ENCODE measurements at regions not wholly inside any gene's neighbourhood (a gene's known extent, or its start where the extent isn't known, plus 50 kb on each side); places are given as distances from the start of the nearest gene placed in this dataset.
"Not testable (repeated sequence)": the region's sequence is repeated elsewhere in the genome, so short reads cannot be mapped to it uniquely, and the experiment has no call there.

DNA sequence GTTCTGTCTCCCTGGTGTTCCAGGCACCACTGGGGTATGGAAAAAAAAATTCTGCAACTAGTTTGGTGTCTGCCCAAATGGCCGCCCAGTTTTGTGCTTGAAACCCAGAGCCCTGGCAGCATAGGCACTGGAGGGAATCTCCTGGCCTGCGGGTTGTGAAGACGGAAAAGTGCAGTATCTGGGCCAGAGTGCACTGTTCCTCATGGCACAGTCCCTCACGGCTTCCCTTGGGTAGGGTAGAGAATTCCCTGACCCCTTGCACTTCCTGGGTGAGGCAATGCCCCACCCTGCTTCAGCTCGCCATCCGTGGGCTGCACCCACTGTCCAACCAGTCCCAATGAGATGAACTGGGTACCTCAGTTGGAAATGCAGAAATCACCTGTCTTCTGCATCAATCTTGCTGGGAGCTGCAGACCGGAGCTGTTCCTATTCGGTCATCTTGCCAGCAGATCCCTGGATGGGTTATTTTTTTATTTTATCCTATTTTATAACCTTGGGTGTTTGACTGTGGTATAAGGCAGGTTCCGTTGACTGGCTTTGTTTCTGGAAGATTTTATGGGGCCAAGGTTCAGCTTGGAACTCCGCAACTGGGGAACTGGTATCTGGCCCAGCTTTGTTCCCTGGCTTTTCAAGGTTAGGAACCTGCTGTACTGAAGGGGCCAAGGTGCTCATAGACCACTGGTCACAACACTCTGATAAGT, 59.5 kb upstream of the IRAK1BP1 start:
- not testable (repeated sequence) for DNase-seq (ENCODE audit: low spot score)

DNA sequence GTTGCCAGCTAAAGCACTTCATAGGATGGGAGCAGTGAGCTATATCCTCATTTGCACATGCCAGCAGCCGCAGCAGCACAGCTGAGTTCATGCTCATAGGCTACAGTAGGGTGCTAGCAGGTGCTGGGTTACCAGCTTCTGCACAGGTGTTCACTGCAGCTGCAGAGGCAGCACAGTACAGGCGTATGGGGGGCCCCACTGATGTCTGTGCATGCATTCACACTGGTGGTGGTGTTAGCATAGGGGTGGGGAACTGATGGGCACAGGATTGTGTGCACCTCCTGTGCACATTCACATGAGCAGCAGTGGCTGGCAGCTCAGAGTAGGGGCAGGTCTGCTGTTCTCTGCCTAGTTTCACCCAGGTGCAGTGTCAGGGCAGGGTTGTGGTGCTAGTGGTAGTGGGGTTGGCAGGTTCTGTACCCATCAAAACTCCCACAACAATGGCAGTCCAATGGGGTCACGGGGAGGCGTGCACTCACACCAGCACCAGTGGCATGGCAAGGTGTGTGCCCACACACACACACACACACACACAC, 58.9 kb upstream of the IRAK1BP1 start:
- no peak for DNase-seq (ENCODE audit: low spot score)

DNA sequence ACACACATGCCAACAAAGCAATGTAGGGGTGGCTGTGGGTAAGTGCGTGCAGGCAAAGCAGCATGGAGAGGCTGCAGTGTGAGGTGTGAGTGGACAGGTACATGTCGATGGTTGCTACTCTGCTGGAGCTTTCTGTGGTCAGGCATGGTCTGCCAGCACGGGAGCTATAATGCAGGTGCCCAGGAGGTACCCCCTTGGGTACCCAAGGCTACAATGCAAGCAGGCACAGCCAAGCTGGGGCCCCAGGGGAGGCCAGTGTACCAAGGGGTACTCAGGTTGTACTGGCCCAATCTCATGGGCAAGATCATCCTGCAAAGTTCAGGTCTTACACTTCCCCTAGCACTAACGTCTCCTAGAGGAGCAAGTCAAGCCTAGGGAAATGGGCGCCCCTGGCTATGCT, 58.4 kb upstream of the IRAK1BP1 start:
- DNase-seq (ENCODE audit: low spot score): no peak

DNA sequence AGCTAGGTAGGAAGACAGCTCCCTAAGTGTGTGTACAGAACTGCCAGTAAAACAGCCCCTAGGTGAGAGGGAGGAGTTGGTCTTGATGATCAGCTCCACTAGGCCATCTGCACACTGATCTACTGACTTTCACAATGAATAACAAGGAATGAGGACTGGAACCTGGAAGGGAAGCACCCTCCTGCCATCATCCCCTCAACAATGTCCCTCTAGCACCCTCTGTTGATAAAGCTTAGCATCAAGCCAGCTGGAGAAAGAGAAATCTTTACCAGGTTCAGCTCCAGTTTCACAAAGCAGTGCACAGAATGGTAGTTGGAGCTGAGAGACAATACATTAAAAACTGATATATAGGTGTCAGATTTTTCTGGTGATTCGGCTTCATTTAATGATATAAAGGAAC, 57.2 kb upstream of the IRAK1BP1 start:
- peak; percentile 67 for DNase-seq (ENCODE audit: low spot score)

DNA sequence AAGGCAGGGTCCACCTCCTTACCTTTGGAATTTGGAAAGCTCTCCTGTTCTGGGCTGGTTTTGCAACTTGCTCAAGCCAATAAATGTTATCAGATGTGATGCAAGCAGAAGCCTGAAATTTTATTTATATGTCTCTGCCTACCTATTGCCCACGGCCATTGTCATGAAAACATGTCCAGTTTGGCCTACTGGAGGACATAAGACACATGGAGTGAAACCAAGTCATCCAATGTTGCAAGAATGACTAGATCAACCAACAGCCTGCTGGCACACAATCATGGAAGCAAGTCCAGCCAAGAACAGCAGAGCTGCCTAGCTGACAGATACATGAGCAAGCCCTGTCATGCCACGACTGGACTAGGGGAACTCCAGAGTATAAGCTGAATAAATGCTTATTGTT, 56.7 kb upstream of the IRAK1BP1 start:
- DNase-seq (ENCODE audit: low spot score): no peak
